ENCODE measurements at regions not wholly inside any gene's neighbourhood (a gene's known extent, or its start where the extent isn't known, plus 50 kb on each side); places are given as distances from the start of the nearest gene placed in this dataset.

DNA sequence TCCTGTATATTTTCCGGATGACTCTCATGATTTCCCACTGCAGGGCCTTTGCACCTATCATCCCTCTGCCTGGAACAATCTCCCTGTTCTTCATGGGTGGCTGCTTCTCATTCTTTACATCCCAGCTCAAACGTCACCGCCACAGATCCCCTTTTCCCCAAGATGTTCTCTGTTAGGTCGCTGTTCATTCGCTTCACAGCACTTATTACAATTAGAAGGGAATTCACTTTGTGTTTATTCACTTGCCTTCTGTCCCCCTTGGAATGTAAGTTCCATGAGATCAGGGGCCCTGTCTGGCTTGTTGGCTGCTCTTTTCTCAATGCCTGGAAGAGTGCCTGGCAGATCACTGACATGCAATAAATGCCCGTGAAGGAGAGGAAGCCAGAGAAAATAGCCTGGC lies 106.7 kb downstream of the FOXI3 start:
- TF ChIP-seq, protein P1, sequence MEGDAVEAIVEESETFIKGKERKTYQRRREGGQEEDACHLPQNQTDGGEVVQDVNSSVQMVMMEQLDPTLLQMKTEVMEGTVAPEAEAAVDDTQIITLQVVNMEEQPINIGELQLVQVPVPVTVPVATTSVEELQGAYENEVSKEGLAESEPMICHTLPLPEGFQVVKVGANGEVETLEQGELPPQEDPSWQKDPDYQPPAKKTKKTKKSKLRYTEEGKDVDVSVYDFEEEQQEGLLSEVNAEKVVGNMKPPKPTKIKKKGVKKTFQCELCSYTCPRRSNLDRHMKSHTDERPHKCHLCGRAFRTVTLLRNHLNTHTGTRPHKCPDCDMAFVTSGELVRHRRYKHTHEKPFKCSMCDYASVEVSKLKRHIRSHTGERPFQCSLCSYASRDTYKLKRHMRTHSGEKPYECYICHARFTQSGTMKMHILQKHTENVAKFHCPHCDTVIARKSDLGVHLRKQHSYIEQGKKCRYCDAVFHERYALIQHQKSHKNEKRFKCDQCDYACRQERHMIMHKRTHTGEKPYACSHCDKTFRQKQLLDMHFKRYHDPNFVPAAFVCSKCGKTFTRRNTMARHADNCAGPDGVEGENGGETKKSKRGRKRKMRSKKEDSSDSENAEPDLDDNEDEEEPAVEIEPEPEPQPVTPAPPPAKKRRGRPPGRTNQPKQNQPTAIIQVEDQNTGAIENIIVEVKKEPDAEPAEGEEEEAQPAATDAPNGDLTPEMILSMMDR (IDR thresholded peaks at IDR 0.05) = no peak
- DNase-seq (ENCODE audit: low spot score) (no peak), ATAC-seq (ENCODE audit: low FRiP score) (no peak)

DNA sequence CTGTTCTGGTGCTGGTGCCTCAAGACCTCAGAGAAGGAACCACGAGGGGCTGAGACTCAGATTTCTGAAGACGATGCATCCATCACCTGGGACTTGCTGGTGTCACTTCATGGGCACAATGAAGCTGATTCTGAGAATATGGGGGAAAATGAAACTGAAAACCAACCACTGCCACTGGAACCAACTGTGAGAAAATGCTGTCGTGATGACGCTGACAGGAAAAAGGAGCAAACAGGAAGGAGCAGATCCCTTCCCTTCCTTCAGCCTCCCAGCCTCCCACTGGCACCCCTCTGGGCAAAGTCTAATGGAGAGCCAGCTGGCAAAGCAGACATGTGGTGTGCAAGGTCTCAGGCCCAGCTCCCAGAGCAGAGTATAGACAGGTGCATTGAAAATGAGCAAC lies 109.7 kb downstream of the FOXI3 start:
- DNase-seq (ENCODE audit: low spot score) = no peak
- TF ChIP-seq, protein P1 (IDR thresholded peaks at IDR 0.05) = no peak
- no peak for ATAC-seq (ENCODE audit: low FRiP score)

DNA sequence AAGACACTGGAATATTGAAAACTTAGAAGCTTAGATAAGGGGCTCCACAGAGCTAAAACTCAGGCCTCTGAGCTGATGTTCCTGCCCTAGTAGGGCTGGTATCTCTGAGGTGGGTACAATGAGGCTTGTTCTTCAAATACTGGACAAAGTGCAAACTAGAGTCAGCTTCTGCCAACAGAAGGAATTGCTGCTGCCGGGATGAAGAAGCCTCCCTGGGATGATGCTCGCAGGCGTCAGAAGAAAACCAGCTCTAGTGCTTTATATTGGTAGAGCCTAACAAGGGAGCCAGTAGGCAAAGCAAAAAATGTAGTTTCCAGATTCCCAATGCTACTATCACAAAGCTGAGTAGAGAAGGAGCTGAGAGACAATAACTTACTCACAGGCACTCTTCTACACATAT lies 118.1 kb downstream of the FOXI3 start:
- TF ChIP-seq, protein P1 (IDR thresholded peaks at IDR 0.05) = no peak
- ATAC-seq (ENCODE audit: low FRiP score) (no peak), DNase-seq (ENCODE audit: low spot score) (no peak)

DNA sequence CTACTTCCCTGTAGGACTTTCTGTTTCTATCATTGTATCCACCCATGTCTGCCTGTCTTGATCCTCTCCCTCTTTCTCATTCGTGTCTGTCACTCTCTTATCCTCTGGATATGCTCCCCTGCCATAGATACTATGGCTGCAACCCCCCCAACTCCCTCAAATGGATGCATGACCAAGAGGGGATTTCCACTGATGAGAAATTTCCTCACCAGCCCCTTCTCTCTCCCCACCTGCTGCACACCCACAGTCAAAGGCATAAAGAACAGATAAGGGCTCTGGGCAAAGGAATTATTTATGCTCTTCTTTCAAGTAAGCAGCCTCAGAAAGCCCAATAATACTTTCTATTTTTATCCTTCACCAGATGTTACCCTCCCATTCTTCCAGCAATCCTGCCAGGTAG lies 121.3 kb downstream of the FOXI3 start:
- TF ChIP-seq, protein P1 (IDR thresholded peaks at IDR 0.05) = no peak
- DNase-seq (ENCODE audit: low spot score) (no peak), ATAC-seq (ENCODE audit: low FRiP score) (no peak)

DNA sequence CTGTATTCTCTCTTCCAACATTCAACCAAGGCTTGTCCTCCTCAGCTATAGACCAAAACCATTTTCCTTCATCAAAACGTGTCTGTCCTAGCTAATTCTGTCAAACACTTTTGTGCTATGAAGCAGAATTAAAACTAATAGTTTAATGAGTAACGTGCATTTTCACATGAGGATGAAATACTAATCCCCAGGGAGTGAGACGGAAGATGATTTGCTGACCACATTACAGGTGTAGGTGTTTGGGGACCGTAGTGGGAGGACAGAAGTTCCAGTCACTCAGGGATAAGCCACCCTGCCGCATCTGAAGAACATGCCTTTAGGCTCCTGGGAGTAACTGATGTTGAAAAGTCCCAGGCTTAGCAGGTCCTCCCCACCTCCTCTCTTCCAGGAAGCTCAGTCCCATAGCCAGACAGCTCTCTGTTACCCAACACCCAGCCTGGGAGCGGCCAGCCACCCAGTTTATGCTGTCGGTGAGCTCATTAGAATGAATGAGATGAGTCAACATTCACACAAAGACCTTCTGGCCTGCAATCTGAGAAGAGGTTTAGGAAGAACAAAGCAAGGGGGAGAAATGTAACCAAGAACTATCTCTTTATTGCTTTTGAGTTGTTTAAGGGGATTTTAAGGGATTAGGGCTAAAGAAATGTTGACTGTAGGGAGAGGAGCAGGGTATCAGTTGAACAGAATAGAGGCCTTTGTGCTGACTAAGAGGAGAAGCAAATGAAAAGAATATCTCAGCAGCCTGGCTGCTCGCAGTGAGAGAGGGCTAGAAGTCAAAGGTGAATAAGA lies 122.5 kb downstream of the FOXI3 start:
- no peak for DNase-seq (ENCODE audit: low spot score)
- no peak for ATAC-seq (ENCODE audit: low FRiP score)
- TF ChIP-seq, protein P1 (IDR thresholded peaks at IDR 0.05) = no peak

DNA sequence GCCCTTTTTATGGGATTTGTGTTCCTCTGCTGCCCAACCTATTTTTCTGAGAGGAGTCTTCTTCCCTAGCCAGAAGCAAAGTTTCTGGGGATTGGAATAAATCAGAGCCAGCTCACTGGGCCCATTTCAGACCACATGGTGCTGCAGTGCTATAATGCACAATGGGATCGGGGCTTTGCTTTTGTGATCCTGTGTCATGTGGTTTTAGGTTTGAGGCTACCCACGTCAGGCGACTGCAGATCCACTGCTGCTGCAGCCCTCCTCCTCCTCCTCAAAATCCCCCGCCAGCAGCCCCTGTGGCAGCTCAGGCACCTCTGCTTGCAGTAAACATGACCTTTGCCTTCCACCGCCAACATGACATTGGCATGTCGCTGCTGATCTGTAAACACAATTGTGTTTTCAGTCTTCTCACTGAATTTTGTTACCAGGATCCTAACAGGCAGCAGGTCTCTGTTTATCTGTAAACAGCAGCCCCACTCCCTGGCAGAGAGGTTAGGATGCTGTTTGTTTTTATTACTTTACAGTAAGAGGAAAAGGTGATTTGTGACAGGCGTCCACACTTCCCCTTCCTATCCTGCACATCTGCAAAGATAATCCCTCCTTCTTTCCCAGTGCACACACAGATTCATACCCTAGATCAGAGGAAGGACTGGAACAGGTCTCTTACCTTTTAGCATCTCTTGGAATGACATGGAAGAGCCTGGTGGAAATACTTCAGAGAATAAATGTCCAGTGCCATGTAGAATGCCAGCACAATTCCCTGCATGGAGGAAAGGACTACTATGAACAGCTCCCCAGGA lies 130.8 kb downstream of the FOXI3 start:
- no peak for ATAC-seq (ENCODE audit: low FRiP score)
- TF ChIP-seq, protein P1 (IDR thresholded peaks at IDR 0.05) = no peak

More for the DNA sequence above, 130.8 kb downstream of the FOXI3 start:
- no peak for DNase-seq (ENCODE audit: low spot score)

Measured in omental fat pad (tissue), 3 donors.